ENCODE measurements at regions not wholly inside any gene's neighbourhood (a gene's known extent, or its start where the extent isn't known, plus 50 kb on each side); places are given as distances from the start of the nearest gene placed in this dataset.

GRCh38 chrX:43405191-43405590 lies 250.9 kb upstream of the MAOA start:
- Histone ChIP-seq H3K36me3 (ENCODE audit: insufficient read depth, low read length) (no peaks in the 10 kb centered on the region), H3K9me3 (ENCODE audit: low read depth, low read length) (no peaks in the 10 kb centered on the region), H3K4me1 (ENCODE audit: insufficient read depth, low read length) (no peaks in the 10 kb centered on the region), H4K20me1 (ENCODE audit: insufficient read depth, low read length) (no peaks in the 10 kb centered on the region), H3K27ac (ENCODE audit: low read depth, low read length) (no peak overlapping the region), H3K4me2 (ENCODE audit: insufficient read depth, low read length) (no peak overlapping the region), H3K4me3 (ENCODE audit: insufficient read depth, low read length) (no peak overlapping the region), H3K27me3 (ENCODE audit: insufficient read depth, low read length) (no peaks in the 10 kb centered on the region), H2AFZ (ENCODE audit: low read length) (no peak overlapping the region), H3K79me2 (ENCODE audit: insufficient read depth, low read length) (no peaks in the 10 kb centered on the region)
- no peak for TF ChIP-seq CTCF (IDR thresholded peaks at IDR 0.05; ENCODE audit: extremely low read depth, low read depth, low read length)
- DNase-seq (ENCODE audit: insufficient read length, low spot score, missing footprints), result no peak

- Histone ChIP-seq H3K27me3 (ENCODE audit: insufficient read depth, low read length) (no peaks in the 10 kb centered on the region), H3K4me2 (ENCODE audit: insufficient read depth, low read length) (no peak overlapping the region), H2AFZ (ENCODE audit: low read length) (no peak overlapping the region), H3K9me3 (ENCODE audit: low read depth, low read length) (no peaks in the 10 kb centered on the region), H3K79me2 (ENCODE audit: insufficient read depth, low read length) (no peaks in the 10 kb centered on the region), H4K20me1 (ENCODE audit: insufficient read depth, low read length) (no peaks in the 10 kb centered on the region), H3K4me3 (ENCODE audit: insufficient read depth, low read length) (no peak overlapping the region), H3K4me1 (ENCODE audit: insufficient read depth, low read length) (no peaks in the 10 kb centered on the region), H3K27ac (ENCODE audit: low read depth, low read length) (no peak overlapping the region), H3K36me3 (ENCODE audit: insufficient read depth, low read length) (no peaks in the 10 kb centered on the region)
- DNase-seq (ENCODE audit: insufficient read length, low spot score, missing footprints), result no peak
- no peak for TF ChIP-seq CTCF (IDR thresholded peaks at IDR 0.05; ENCODE audit: extremely low read depth, low read depth, low read length)
Observed at GRCh38 chrX:43423876-43424275, 232.2 kb upstream of the MAOA start.

- H4K20me1 ChIP-seq (ENCODE audit: insufficient read depth, low read length), result no peaks in the 10 kb centered on the region
- no peaks in the 10 kb centered on the region for H3K79me2 ChIP-seq (ENCODE audit: insufficient read depth, low read length)
- H3K4me2 ChIP-seq (ENCODE audit: insufficient read depth, low read length), result no peak overlapping the region
- H2AFZ ChIP-seq (ENCODE audit: low read length), result no peak overlapping the region
- DNase-seq (ENCODE audit: insufficient read length, low spot score, missing footprints), result no peak
- H3K27ac ChIP-seq (ENCODE audit: low read depth, low read length), result no peak overlapping the region
- no peaks in the 10 kb centered on the region for H3K9me3 ChIP-seq (ENCODE audit: low read depth, low read length)
- no peak for TF ChIP-seq CTCF (IDR thresholded peaks at IDR 0.05; ENCODE audit: extremely low read depth, low read depth, low read length)
- no peaks in the 10 kb centered on the region for H3K4me1 ChIP-seq (ENCODE audit: insufficient read depth, low read length)
- no peaks in the 10 kb centered on the region for H3K36me3 ChIP-seq (ENCODE audit: insufficient read depth, low read length)
- H3K27me3 ChIP-seq (ENCODE audit: insufficient read depth, low read length), result no peaks in the 10 kb centered on the region
- no peak overlapping the region for H3K4me3 ChIP-seq (ENCODE audit: insufficient read depth, low read length)
Observed at GRCh38 chrX:43436517-43436916, 219.6 kb upstream of the MAOA start.

GRCh38 chrX:43446752-43447151 lies 209.3 kb upstream of the MAOA start:
- TF ChIP-seq CTCF (IDR thresholded peaks at IDR 0.05; ENCODE audit: extremely low read depth, low read depth, low read length), result no peak
- no peak overlapping the region for H3K4me3 ChIP-seq (ENCODE audit: insufficient read depth, low read length)
- H3K36me3 ChIP-seq (ENCODE audit: insufficient read depth, low read length), result no peaks in the 10 kb centered on the region
- H3K79me2 ChIP-seq (ENCODE audit: insufficient read depth, low read length), result no peaks in the 10 kb centered on the region
- no peak overlapping the region for H3K4me2 ChIP-seq (ENCODE audit: insufficient read depth, low read length)
- no peaks in the 10 kb centered on the region for H4K20me1 ChIP-seq (ENCODE audit: insufficient read depth, low read length)
- no peak for DNase-seq (ENCODE audit: insufficient read length, low spot score, missing footprints)
- no peaks in the 10 kb centered on the region for H3K27me3 ChIP-seq (ENCODE audit: insufficient read depth, low read length)
- no peak overlapping the region for H3K27ac ChIP-seq (ENCODE audit: low read depth, low read length)
- no peaks in the 10 kb centered on the region for H3K9me3 ChIP-seq (ENCODE audit: low read depth, low read length)
- no peak overlapping the region for H2AFZ ChIP-seq (ENCODE audit: low read length)
- H3K4me1 ChIP-seq (ENCODE audit: insufficient read depth, low read length), result no peaks in the 10 kb centered on the region

All from osteoblast (primary cell).